ENCODE measurements at regions not wholly inside any gene's neighbourhood (a gene's known extent, or its start where the extent isn't known, plus 50 kb on each side); places are given as distances from the start of the nearest gene placed in this dataset.

DNA sequence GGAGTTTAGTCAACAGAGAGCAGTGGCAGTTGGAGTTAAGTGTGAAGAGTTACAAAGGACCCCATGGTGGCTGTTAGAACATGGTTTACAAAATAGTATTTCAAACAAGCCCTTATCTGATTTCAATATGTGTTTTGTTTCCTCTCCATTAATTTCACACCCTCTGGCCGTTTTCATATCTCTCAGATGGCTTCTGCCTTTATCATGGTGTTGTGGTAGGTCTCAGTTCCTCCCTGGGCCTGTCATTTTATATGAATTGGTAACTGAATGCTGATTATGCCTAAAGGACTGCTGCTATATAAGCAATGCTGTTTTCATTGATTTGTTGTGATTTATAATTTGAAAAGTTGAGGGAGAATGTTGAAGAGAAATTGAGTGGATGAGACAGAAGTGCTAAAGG, 686.7 kb downstream of the NYAP2 start:
- no peak for TF ChIP-seq CTCF (IDR thresholded peaks at IDR 0.05)
- no peak for TF ChIP-seq TCF7L2 (IDR thresholded peaks at IDR 0.05; ENCODE audit: low read depth, low read length)
- TF ChIP-seq, protein P1, sequence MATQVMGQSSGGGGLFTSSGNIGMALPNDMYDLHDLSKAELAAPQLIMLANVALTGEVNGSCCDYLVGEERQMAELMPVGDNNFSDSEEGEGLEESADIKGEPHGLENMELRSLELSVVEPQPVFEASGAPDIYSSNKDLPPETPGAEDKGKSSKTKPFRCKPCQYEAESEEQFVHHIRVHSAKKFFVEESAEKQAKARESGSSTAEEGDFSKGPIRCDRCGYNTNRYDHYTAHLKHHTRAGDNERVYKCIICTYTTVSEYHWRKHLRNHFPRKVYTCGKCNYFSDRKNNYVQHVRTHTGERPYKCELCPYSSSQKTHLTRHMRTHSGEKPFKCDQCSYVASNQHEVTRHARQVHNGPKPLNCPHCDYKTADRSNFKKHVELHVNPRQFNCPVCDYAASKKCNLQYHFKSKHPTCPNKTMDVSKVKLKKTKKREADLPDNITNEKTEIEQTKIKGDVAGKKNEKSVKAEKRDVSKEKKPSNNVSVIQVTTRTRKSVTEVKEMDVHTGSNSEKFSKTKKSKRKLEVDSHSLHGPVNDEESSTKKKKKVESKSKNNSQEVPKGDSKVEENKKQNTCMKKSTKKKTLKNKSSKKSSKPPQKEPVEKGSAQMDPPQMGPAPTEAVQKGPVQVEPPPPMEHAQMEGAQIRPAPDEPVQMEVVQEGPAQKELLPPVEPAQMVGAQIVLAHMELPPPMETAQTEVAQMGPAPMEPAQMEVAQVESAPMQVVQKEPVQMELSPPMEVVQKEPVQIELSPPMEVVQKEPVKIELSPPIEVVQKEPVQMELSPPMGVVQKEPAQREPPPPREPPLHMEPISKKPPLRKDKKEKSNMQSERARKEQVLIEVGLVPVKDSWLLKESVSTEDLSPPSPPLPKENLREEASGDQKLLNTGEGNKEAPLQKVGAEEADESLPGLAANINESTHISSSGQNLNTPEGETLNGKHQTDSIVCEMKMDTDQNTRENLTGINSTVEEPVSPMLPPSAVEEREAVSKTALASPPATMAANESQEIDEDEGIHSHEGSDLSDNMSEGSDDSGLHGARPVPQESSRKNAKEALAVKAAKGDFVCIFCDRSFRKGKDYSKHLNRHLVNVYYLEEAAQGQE (IDR thresholded peaks at IDR 0.05; ENCODE audit: insufficient read depth in 1 of 2, low read depth in 2 of 2, low read length in 1 of 2) = no peak
- TF ChIP-seq POLR2AphosphoS5 (IDR thresholded peaks at IDR 0.05; ENCODE audit: low read depth, low read length) = no peak

Data from Panc1 (cell line).